MV-4-11 (cell line): ENCODE measurements at regions not wholly inside any gene's neighbourhood (a gene's known extent, or its start where the extent isn't known, plus 50 kb on each side); places are given as distances from the start of the nearest gene placed in this dataset.

Experiments
- DNase-seq: peaks from one replicate; lab custom pipeline; 2025; lab: John Stamatoyannopoulos, UW

GRCh38 chr10:21263263-21263803 lies 262.1 kb downstream of the SKIDA1 start:
- DNase-seq, result no peak

GRCh38 chr10:21261842-21262294 lies 263.6 kb downstream of the SKIDA1 start:
- DNase-seq, result no peak

DNA sequence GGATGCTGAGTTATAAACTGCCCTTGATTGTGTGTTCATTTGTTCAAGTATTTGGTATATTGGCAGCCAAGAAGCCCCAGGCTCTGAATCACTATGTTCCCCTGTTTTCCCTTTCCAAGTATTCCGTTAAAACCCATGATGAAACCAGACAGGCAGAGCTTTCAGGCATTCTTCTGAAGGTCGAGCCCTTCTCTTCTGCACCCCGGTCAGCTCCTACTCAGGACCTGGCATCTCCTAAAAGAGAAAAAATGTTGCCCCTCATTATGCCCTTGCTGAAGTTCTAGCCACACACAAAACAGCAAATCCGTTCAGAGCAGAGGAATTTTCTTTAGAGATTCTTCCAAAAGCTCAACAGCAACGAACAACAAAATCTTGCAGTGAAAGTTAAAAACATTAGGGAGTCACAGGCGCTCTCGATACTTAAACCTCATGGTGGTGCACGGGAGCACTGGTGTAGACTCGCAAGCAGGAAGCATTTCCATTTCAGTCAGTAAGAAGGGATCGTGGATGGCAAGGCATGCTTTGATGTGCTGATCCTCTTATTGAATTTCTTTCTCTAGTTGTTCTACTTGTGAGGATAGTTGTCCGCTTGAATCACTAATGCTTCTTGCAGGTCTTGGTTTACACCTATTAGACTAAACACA lies 264.9 kb downstream of the SKIDA1 start:
- no peak for DNase-seq

DNA sequence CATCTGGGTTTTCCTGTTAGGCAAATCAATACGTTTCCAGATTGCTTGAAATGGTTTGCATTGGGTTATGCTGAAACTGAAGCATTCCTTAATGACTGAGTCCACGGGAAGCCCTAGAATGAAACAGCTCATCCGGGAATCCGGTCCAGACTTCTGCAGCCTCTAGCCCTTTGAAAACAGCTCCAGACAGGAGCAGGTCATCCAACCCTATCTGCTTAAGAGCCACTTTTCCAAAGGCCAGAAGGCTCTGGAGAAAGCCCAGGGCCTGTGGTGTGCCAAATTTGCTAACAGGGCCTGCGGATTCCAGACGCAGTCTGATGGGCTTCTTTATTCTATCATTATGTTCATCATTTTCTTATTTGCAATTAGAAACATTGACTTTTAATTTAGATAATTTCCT lies 265.4 kb downstream of the SKIDA1 start:
- DNase-seq, result no peak

DNA sequence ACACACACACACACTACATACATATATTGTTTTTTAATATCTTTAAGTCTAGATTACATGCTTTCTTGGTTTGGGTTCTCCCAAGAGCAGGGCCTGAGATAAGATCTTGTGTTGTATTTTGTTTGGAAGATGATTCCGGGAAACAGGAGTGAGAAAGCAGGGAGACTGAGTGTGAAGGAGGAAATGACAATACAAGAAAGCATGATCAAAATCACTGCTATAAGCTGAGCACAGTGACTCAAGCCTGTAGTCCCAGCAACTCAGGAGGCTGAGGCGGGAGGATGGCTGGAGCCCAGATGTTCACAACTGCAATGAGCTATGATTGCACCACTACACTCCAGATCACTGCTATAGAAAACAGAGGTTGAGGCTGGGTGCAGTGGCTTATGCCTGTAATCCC lies 267.6 kb downstream of the SKIDA1 start:
- no peak for DNase-seq

DNA sequence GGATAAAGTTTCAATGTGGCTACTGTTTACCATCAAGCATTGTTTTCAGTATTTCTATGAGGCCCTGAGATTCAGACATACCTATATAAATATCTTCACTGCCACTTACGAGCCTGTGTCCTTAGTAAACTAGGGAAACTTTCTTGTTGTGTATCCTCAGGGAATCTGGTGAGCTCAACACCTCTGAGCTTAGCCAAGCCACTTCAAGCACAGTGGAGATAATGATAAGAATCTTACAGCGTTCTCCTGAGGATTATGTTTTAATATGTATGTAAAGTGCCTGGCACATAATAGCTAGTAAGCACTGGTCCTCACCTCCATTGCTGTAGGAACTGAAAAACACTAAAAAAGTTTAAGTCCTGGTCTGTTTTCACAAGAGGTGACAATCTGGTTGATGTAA lies 268.3 kb downstream of the SKIDA1 start:
- no peak for DNase-seq

DNA sequence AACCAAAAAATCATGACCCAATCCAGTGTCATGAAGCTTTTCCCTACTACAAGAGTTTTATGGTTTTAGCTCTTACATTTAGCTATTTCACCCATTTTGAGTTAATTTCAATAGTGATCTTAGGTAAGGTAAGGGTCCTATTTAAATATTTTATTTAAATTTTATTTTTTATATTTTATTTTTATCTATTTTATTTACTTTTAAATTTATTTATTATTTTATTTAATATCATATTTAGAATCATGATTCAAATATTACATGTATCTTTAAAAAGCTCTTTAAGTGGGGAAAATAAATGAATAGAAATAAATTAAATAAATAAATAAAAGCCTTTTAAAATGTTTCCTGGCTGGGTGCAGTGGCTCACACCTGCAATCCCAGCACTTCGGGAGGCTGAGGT lies 276.0 kb downstream of the SKIDA1 start:
- no peak for DNase-seq

DNA sequence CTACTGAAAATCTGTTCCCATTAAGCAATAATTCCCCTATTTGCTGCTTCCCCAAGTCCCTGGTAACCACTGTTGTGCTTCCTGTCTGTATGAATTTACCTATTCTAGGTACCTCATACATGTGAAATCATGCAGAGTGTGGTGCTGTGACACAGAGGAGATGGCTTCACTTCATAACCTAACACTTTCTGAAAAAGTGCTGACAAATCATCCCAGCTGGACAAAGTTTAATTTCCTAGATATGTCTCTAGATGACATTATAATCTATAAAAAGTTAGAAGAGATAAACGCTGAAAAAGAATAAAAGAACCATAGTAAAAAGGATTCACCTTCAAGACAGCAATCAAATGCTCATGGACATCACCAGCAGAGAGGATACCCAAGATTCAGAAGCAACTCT lies 277.9 kb downstream of the SKIDA1 start:
- DNase-seq, result no peak

GRCh38 chr10:21246178-21246577 lies 279.3 kb downstream of the SKIDA1 start:
- DNase-seq, result no peak

DNA sequence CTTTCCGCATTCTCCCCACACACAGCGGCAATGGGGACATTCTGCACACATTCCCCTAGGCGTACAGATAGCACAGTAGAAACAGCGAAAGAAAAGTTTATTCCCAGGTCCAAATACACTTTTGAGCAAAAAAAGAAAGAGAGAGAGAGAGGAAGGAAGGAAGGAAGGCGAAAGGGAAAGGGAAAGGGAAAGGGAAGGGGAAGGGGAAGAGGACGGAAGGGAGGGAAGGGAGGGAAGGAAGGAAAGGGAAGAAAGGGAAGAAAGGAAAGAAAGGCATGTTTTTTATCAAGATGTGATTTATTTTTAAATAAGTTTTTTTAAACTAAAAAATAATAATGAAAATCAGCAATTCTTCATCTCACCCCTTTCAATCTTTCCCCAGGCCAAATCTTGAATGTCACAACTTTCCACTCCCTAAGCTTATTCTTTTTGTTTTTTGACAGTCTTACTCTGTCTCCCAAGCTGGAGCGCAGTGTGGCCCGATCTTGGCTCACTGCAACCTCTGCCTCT lies 281.7 kb downstream of the SKIDA1 start:
- no peak for DNase-seq

GRCh38 chr10:21242915-21243314 lies 282.6 kb downstream of the SKIDA1 start:
- no peak for DNase-seq

DNA sequence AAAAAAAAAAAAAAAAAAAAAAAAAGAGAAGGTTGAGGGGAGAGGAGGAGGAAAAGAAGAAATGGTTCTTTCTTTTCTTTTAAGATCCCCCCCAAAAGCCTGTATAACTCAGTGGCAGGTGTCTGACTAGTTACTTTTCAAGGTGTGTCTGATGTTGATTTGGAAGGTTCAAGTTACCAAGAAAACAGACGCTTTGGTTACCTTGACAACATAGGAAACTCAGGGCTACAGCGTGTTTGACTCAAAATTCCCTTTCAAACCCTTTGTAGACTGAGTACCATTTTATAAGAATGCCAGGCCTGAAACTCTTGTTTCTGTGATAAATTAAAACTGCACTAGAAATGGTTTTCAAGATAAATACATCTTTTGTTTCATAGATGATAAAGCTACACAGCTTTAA lies 286.8 kb downstream of the SKIDA1 start:
- DNase-seq, result no peak

DNA sequence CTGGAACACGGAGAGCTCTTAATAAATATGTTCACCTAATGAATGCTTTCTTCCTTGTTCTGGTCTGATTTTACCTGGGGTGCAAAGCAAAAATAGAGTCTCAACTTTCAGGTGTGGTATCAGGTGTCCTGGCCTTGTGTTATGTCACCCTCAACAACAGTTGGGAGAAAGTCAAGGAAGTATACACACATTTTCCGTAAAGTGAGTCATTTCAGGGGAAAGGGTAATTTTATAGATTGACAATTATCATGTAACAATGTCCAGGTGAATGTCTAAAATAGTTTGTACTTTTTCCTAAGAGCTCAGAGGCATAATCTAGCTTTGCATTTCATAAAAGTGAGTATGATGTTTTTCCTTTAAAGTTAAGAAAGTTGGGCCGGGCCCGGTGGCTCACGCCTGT lies 287.4 kb downstream of the SKIDA1 start:
- no peak for DNase-seq

DNA sequence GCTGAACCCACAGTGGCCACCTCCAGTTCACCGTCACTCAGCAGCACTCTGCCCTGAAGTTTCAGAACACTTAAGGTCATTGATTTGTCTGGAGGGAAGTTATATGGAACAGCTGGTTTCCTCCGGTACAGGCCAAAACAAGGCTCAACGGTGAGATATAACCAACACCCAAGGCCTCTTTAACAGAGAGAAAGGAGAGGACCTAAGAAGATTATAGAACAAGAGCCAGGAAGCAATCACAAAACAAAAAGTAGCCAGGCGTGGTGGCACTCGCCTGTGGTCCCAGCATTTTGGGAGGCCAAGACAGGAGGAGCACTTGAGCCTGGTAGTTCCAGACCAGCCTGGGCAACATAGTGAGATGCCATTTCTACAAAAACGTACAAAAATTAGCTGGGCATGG lies 290.7 kb downstream of the SKIDA1 start:
- DNase-seq, result no peak

GRCh38 chr10:21230219-21230618 lies 295.3 kb downstream of the SKIDA1 start:
- no peak for DNase-seq

DNA sequence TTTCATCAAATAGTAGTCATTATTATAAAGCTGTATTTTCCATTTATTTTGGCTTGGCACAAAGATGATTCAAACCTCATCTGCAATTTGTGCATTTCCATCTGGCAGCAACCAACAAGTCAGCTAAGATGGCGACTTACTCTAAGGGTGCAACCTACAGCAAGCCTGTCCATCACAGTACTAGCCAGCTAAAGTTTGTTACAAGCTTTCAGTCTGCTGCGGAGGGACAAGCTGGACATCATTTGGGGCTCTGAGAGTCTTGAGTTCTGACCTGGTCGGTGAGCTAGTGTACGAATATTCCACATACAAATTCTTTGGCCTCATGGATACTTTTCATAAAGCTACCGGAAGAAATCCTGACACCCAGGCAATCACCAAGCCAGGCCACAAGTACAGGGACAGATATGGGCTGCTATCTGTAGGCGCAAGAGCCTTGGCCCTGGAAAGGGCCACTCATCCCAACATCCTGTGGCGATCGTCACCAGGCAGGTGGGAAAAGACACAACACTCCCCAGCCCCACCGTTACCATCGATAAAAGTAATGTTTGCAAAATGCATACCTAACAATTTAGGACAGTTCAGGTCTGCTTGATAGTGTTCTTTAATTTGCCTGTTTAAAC lies 307.6 kb downstream of the SKIDA1 start:
- no peak for DNase-seq

DNA sequence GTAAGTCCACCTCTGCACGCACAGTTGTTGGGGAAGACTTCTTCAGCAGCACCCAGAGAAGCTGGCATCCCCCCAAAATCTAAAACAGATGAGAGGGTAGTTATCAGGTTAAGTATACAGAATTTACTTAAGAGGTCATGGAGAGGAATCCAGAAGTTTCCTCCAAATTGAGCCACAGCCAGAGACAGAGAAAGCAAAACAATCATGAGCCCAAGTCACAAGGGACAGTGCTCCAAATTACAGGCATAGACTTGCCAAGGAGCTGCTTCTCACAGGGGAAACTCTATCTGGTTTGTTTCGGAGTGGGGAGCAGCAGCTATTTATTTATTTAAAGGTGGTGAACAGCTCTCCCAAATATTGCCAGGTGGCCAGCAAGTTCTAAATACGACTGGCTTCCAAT lies 308.4 kb downstream of the SKIDA1 start:
- DNase-seq, result no peak

DNA sequence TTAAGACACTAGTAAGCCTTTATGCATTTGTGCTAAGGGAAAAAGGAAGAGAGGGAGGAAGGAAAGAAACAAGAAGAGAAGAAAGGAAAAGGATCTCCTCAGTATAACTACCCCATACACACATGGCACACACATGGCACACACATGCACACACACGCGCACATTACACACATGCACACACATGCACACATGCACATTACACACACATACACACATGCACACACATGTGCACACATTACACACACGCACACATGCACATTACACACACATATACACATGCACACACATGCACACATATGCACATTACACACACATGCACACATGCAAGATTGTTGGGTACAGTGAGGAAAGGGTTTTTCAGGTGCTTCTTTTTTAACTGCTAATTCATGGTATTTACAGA lies 311.2 kb downstream of the SKIDA1 start:
- no peak for DNase-seq

DNA sequence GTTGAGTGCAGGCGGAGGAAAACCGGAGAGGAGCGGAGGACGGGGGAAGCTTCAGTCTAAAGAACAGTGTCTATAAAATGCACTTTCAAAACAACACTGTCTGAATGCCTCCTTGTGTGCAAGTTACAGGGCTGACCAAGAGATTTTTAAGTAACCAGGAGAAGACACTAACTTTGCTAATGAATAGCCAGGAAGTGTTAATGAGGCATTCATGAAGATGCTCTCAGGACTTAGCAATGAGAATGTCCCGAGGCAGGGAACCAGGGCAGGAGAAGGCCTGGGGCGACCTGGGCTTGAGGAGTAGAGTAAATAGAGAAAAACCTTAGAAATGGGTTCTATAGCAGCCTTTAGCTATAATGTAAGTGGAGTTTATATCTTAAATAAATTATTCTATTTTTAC lies 312.1 kb downstream of the SKIDA1 start:
- DNase-seq, result no peak

GRCh38 chr10:21212912-21213311 lies 312.6 kb downstream of the SKIDA1 start:
- DNase-seq, result no peak

DNA sequence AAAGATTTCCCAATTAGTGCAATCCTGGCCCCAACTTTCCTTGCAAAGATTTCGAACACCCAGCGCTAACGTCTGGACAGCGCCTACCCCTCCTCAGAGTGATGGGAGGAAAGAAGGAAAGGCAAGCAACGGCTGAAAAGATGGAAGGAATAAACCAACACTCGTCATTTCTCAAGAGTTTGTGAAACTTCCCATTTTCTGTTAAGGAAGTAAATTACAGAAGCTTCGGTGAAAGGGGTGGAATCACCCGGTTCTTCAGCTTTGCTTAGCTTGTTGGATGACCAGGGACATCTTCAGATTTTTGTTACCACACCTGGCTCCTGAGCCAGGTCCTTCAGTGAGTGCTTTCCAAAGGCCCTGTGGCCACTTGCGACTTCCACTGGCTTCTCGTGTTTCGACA lies 313.1 kb downstream of the SKIDA1 start:
- peak; percentile 85 for DNase-seq

DNA sequence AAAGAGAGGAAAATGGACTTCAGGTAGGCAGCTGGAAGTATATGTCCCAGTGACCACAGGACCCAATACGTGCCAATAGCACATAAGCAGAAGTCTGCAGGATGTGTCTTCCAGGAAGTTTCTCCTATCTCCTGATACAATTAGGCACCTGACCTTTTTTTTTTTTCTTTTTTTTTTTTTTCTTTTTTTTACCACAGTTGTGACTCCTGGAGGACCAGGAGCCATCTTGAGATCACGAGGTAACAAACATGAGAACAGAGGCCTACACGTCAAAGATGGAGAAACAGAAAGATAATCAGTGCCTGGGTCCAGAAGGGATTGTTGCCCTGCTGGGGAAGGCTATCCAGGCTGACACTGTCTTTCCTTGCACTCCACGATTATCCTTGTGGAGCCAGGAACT lies 312.4 kb upstream of the NEBL start:
- DNase-seq, result no peak

- no peak for DNase-seq
These were observed 311.7 kb upstream of the NEBL start for GRCh38 chr10:21208666-21209316.
